ENCODE measurements at regions not wholly inside any gene's neighbourhood (a gene's known extent, or its start where the extent isn't known, plus 50 kb on each side); places are given as distances from the start of the nearest gene placed in this dataset.

- no peak for DNase-seq (ENCODE audit: low spot score)
Observed at GRCh38 chr20:17816804-17817587, 117.2 kb downstream of the BANF2 start.

GRCh38 chr20:17811628-17811965 lies 111.8 kb downstream of the BANF2 start:
- DNase-seq (ENCODE audit: low spot score) = no peak

GRCh38 chr20:17810847-17811627 lies 111.3 kb downstream of the BANF2 start:
- no peak for DNase-seq (ENCODE audit: low spot score)

GRCh38 chr20:17810062-17810631 lies 110.4 kb downstream of the BANF2 start:
- no peak for DNase-seq (ENCODE audit: low spot score)

- no peak for DNase-seq (ENCODE audit: low spot score)
Observed at GRCh38 chr20:17809362-17810061, 109.7 kb downstream of the BANF2 start.

- DNase-seq (ENCODE audit: low spot score) = no peak
Observed at GRCh38 chr20:17808782-17809181, 109.0 kb downstream of the BANF2 start.

GRCh38 chr20:17808357-17808756 lies 108.6 kb downstream of the BANF2 start:
- no peak for DNase-seq (ENCODE audit: low spot score)

GRCh38 chr20:17807651-17808050 lies 107.9 kb downstream of the BANF2 start:
- DNase-seq (ENCODE audit: low spot score) = no peak

- no peak for DNase-seq (ENCODE audit: low spot score)
Observed at GRCh38 chr20:17806739-17807441, 107.1 kb downstream of the BANF2 start.

- no peak for DNase-seq (ENCODE audit: low spot score)
Observed at GRCh38 chr20:17806107-17806506, 106.3 kb downstream of the BANF2 start.

- DNase-seq (ENCODE audit: low spot score) = no peak
Observed at GRCh38 chr20:17803765-17804164, 104.0 kb downstream of the BANF2 start.

GRCh38 chr20:17799575-17800227 lies 99.9 kb downstream of the BANF2 start:
- DNase-seq (ENCODE audit: low spot score) = no peak

- DNase-seq (ENCODE audit: low spot score) = no peak
Observed at GRCh38 chr20:17798601-17799000, 98.8 kb downstream of the BANF2 start.

GRCh38 chr20:17797579-17797978 lies 97.8 kb downstream of the BANF2 start:
- DNase-seq (ENCODE audit: low spot score) = no peak

- no peak for DNase-seq (ENCODE audit: low spot score)
Observed at GRCh38 chr20:17797161-17797560, 97.4 kb downstream of the BANF2 start.

GRCh38 chr20:17796091-17796563 lies 96.4 kb downstream of the BANF2 start:
- DNase-seq (ENCODE audit: low spot score) = no peak

GRCh38 chr20:17795501-17796071 lies 95.8 kb downstream of the BANF2 start:
- no peak for DNase-seq (ENCODE audit: low spot score)

GRCh38 chr20:17795003-17795402 lies 95.2 kb downstream of the BANF2 start:
- DNase-seq (ENCODE audit: low spot score) = no peak

- DNase-seq (ENCODE audit: low spot score) = no peak
Observed at GRCh38 chr20:17794400-17794799, 94.6 kb downstream of the BANF2 start.

- no peak for DNase-seq (ENCODE audit: low spot score)
Observed at GRCh38 chr20:17793986-17794385, 94.2 kb downstream of the BANF2 start.

- no peak for DNase-seq (ENCODE audit: low spot score)
Observed at GRCh38 chr20:17790296-17790695, 90.5 kb downstream of the BANF2 start.
